ENCODE measurements at regions not wholly inside any gene's neighbourhood (a gene's known extent, or its start where the extent isn't known, plus 50 kb on each side); places are given as distances from the start of the nearest gene placed in this dataset.

GRCh38 chr12:75727577-75727976 is 216.2 kb upstream of the KRR1 start:
- TF ChIP-seq EP300 (IDR thresholded peaks at IDR 0.05; ENCODE audit: low read depth in 2 of 2, low read length in 2 of 2): no peak
- TF ChIP-seq EP300 (CRISPR knock-in tag; IDR thresholded peaks at IDR 0.05; ENCODE audit: borderline replicate concordance): no peak
- no peak for TF ChIP-seq CTCF (CRISPR knock-in tag; IDR thresholded peaks at IDR 0.05)
- TF ChIP-seq MLXIP (CRISPR knock-in tag; IDR thresholded peaks at IDR 0.05; ENCODE audit: borderline replicate concordance): no peak
- no peak for TF ChIP-seq RAD51 (IDR thresholded peaks at IDR 0.05; ENCODE audit: borderline replicate concordance)
- TF ChIP-seq E2F2 (CRISPR knock-in tag; IDR thresholded peaks at IDR 0.05; ENCODE audit: borderline replicate concordance): no peak
- no peak for TF ChIP-seq POLR2A (IDR thresholded peaks at IDR 0.05; ENCODE audit: insufficient read depth in 1 of 2, low read depth in 2 of 2, low read length in 2 of 2)
- TF ChIP-seq TCF7L2 (IDR thresholded peaks at IDR 0.05; ENCODE audit: low read depth, low read length): no peak
- no peak for TF ChIP-seq TAF1 (CRISPR knock-in tag; IDR thresholded peaks at IDR 0.05)
- TF ChIP-seq BRD4 (CRISPR knock-in tag; IDR thresholded peaks at IDR 0.05): no peak
- no peak for TF ChIP-seq FOXM1 (CRISPR knock-in tag; IDR thresholded peaks at IDR 0.05)
- TF ChIP-seq RAD21 (CRISPR knock-in tag; IDR thresholded peaks at IDR 0.05): no peak
